K562 (cell line): ENCODE measurements at regions not wholly inside any gene's neighbourhood (a gene's known extent, or its start where the extent isn't known, plus 50 kb on each side); places are given as distances from the start of the nearest gene placed in this dataset.

ENCODE experiments used
- DNMT1 ChIP-seq: fragments of 450-650 bp; IDR thresholded peaks from 2 replicates; pipeline ENCODE4 v1.6.1; 2016; ENCODE audit warnings: antibody characterized with exemption, mild to moderate bottlenecking
- POLR2AphosphoS2 ChIP-seq: IDR thresholded peaks from 2 replicates; pipeline ENCODE4 v1.6.1; 2012; ENCODE audit warnings: low read length, improper control_type of control experiment
- SP1 ChIP-seq: sonication (generic); formaldehyde crosslinking; IDR thresholded peaks from 2 replicates; pipeline ENCODE4 v1.8.1; 2022; ENCODE audit warnings: mild to moderate bottlenecking, missing genetic modification reagents
- TF ChIP-seq, protein P1 (sequence below), 2 experiments: fragments of 450-650 bp in 1 of 2; sonication (generic) in 1 of 2; formaldehyde crosslinking in 1 of 2; IDR thresholded peaks; 2 replicates each; pipeline versions ENCODE4 v1.7.1 to v1.9.0; 2016 to 2022; ENCODE audit warnings: inconsistent platforms in 1 of 2, mild to moderate bottlenecking in 1 of 2, missing genetic modification reagents in 1 of 2
- TF ChIP-seq, protein P2 (sequence below): sonication (generic); formaldehyde crosslinking; IDR thresholded peaks from 2 replicates; pipeline ENCODE4 v1.9.0; 2022; ENCODE audit warnings: mild to moderate bottlenecking, missing genetic modification reagents
- TF ChIP-seq, protein P3 (sequence below), 3 experiments: IDR thresholded peaks in 2 of 3; conservative IDR thresholded peaks in 1 of 3; 2 replicates each; pipeline ENCODE4 v1.5.1; 2011 to 2012; ENCODE audit warnings: low read length in 3 of 3, mild to moderate bottlenecking in 3 of 3, control low read depth in 2 of 3, improper control_type of control experiment in 1 of 3, inconsistent platforms in 1 of 3, low read depth in 1 of 3, mixed read lengths in 1 of 3, moderate library complexity in 1 of 3; ENCODE audit not compliant: insufficient read depth in 2 of 3

DNA sequence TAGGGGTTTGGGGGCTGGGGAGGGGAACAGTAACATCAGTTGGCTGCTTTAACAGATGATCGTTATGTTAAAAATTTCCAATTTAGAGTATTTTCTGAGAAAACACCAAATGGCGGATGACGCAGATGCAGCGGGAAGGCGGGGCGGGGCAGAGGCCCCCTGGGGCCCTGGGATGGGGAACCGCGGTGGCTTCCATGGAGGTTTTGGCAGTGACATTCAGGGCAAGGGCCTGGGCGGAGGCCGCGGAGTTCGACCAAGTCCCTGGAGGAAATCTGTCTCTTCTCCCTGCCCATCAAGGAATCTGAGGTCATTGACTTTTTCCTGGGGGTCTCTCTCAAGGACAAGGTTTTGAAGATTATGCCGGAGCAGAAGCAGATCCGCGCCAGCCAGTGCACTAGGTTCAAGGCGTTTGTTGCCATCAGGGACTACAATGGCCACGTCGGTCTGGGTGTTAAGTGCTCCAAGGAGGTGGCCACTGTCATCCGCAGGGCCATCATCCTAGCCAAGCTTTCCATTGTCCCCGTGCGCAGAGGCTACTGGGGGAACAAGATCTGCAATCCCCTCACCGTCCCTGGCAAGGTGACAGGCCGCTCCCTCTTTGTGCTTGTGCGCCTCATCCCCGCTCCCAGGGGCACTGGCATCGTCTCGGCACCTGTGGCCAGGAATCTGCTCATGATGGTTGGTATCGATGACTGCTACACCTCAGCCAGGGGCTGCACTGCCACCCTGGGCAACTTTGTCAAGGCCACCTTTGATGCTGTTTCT, 310.2 kb downstream of the PTPRC start:
- TF ChIP-seq SP1 = no peak
- no peak for TF ChIP-seq DNMT1
- TF ChIP-seq, protein P1, sequence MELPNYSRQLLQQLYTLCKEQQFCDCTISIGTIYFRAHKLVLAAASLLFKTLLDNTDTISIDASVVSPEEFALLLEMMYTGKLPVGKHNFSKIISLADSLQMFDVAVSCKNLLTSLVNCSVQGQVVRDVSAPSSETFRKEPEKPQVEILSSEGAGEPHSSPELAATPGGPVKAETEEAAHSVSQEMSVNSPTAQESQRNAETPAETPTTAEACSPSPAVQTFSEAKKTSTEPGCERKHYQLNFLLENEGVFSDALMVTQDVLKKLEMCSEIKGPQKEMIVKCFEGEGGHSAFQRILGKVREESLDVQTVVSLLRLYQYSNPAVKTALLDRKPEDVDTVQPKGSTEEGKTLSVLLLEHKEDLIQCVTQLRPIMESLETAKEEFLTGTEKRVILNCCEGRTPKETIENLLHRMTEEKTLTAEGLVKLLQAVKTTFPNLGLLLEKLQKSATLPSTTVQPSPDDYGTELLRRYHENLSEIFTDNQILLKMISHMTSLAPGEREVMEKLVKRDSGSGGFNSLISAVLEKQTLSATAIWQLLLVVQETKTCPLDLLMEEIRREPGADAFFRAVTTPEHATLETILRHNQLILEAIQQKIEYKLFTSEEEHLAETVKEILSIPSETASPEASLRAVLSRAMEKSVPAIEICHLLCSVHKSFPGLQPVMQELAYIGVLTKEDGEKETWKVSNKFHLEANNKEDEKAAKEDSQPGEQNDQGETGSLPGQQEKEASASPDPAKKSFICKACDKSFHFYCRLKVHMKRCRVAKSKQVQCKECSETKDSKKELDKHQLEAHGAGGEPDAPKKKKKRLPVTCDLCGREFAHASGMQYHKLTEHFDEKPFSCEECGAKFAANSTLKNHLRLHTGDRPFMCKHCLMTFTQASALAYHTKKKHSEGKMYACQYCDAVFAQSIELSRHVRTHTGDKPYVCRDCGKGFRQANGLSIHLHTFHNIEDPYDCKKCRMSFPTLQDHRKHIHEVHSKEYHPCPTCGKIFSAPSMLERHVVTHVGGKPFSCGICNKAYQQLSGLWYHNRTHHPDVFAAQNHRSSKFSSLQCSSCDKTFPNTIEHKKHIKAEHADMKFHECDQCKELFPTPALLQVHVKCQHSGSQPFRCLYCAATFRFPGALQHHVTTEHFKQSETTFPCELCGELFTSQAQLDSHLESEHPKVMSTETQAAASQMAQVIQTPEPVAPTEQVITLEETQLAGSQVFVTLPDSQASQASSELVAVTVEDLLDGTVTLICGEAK (IDR thresholded peaks at IDR 0.05) = no peak
- TF ChIP-seq, protein P1 (CRISPR knock-in tag; IDR thresholded peaks at IDR 0.05) = no peak
- TF ChIP-seq POLR2AphosphoS2 = no peak
- TF ChIP-seq, protein P2, sequence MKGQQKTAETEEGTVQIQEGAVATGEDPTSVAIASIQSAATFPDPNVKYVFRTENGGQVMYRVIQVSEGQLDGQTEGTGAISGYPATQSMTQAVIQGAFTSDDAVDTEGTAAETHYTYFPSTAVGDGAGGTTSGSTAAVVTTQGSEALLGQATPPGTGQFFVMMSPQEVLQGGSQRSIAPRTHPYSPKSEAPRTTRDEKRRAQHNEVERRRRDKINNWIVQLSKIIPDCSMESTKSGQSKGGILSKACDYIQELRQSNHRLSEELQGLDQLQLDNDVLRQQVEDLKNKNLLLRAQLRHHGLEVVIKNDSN = no peak
- TF ChIP-seq, protein P3, sequence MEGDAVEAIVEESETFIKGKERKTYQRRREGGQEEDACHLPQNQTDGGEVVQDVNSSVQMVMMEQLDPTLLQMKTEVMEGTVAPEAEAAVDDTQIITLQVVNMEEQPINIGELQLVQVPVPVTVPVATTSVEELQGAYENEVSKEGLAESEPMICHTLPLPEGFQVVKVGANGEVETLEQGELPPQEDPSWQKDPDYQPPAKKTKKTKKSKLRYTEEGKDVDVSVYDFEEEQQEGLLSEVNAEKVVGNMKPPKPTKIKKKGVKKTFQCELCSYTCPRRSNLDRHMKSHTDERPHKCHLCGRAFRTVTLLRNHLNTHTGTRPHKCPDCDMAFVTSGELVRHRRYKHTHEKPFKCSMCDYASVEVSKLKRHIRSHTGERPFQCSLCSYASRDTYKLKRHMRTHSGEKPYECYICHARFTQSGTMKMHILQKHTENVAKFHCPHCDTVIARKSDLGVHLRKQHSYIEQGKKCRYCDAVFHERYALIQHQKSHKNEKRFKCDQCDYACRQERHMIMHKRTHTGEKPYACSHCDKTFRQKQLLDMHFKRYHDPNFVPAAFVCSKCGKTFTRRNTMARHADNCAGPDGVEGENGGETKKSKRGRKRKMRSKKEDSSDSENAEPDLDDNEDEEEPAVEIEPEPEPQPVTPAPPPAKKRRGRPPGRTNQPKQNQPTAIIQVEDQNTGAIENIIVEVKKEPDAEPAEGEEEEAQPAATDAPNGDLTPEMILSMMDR (IDR thresholded peaks at IDR 0.05 in 2 of 3, conservative IDR thresholded peaks at IDR 0.05 in 1 of 3; ENCODE audit: insufficient read depth in 2 of 3, low read depth in 1 of 3, low read length in 3 of 3) = no peak
